Tibial nerve (tissue), 3 donors: ENCODE measurements at regions not wholly inside any gene's neighbourhood (a gene's known extent, or its start where the extent isn't known, plus 50 kb on each side); places are given as distances from the start of the nearest gene placed in this dataset.

Experiments used
- CTCF ChIP-seq, 5 experiments: fragments of 200-600 bp in 3 of 5; fragments of 450-650 bp in 2 of 5; sonication (generic) in 3 of 5; IDR thresholded peaks; one replicate each; pipeline ENCODE4 v1.5.1; 2016 to 2019; ENCODE audit warnings: antibody characterized with exemption in 5 of 5, mild to moderate bottlenecking in 3 of 5, moderate library complexity in 2 of 5
- POLR2A ChIP-seq, 2 donors: fragments of 450-650 bp; IDR thresholded peaks; one replicate each; pipeline ENCODE4 v1.6.1; 2017; ENCODE audit warnings: antibody characterized with exemption in 2 of 2, mild to moderate bottlenecking in 2 of 2, moderate library complexity in 2 of 2

GRCh38 chr13:111661776-111662175 is 341.3 kb downstream of the TEX29 start:
- no peak for TF ChIP-seq CTCF (IDR thresholded peaks at IDR 0.05)
- no peak for TF ChIP-seq POLR2A (IDR thresholded peaks at IDR 0.05)
